ENCODE measurements at regions not wholly inside any gene's neighbourhood (a gene's known extent, or its start where the extent isn't known, plus 50 kb on each side); places are given as distances from the start of the nearest gene placed in this dataset.
"Not testable (repeated sequence)": the region's sequence is repeated elsewhere in the genome, so short reads cannot be mapped to it uniquely, and the experiment has no call there.

DNA sequence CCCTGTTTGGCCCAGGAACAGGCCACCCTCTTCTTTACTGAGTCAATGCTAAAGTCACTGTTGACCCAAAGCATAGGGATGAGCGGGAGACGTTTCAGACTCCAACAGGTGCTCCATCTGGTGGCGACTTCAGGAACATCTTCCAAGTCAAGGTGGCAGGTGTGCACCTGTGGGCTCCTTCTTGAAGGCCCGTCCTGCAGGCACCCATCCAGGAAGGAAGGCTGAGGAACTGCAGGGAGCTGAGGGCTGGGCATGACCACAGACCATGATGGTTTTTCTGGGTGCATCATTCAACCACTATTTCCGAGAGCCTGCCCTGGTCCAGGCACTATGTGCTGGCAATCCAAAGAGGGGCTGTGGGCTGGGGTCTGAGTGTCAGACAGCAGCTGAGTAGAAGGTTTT is 142.8 kb downstream of the NDUFA10 start:
- DNase-seq, result no peak

GRCh38 chr2:239881561-239882320 is 143.4 kb downstream of the NDUFA10 start:
- DNase-seq, result no peak

- no peak for DNase-seq
These were observed 144.1 kb downstream of the NDUFA10 start for GRCh38 chr2:239881031-239881471.

DNA sequence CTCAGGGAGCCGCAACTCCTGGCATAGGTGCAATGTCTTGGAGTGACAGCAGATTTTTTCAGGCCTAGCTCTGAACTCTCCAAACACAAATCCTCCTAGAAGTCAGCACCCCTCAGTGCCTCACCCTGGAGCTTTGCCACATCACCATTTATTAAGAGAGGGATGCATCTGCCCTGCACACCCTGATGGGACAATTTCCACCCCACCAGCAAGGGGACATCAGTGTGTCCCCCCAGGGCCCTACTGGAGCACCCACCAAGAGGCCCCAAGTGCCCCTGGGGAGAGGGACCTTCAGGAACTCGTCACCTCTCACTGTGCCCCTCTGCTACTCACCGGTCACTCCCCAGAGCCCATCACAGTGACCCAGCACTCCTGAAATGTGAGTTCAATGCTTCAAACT is 144.7 kb downstream of the NDUFA10 start:
- DNase-seq, result no peak

- DNase-seq, result no peak
These were observed 145.6 kb downstream of the NDUFA10 start for GRCh38 chr2:239879423-239880084.

GRCh38 chr2:239878686-239879085 is 146.5 kb downstream of the NDUFA10 start:
- no peak for DNase-seq

DNA sequence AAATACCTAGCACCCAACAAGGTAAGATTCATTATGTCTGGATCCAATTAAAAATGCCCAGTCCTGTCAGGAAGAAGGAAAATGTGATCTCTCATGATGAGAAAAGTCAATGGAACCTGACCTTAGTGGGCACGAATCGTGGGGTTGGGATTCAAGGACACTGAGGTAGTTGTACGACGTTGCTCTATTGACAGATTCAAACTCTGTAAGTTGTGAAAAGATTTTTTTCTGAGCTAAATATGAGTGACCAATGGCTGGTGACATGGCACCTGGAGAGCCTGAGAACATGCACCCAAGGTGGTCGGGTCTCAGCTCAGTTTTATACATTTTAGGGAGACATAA is 148.2 kb downstream of the NDUFA10 start:
- DNase-seq, result no peak

- DNase-seq, result no peak
These were observed 148.7 kb downstream of the NDUFA10 start for GRCh38 chr2:239876271-239876947.

- no peak for DNase-seq
These were observed 150.3 kb downstream of the NDUFA10 start for GRCh38 chr2:239874636-239875356.

GRCh38 chr2:239873656-239874635 is 151.2 kb downstream of the NDUFA10 start:
- no peak for DNase-seq

DNA sequence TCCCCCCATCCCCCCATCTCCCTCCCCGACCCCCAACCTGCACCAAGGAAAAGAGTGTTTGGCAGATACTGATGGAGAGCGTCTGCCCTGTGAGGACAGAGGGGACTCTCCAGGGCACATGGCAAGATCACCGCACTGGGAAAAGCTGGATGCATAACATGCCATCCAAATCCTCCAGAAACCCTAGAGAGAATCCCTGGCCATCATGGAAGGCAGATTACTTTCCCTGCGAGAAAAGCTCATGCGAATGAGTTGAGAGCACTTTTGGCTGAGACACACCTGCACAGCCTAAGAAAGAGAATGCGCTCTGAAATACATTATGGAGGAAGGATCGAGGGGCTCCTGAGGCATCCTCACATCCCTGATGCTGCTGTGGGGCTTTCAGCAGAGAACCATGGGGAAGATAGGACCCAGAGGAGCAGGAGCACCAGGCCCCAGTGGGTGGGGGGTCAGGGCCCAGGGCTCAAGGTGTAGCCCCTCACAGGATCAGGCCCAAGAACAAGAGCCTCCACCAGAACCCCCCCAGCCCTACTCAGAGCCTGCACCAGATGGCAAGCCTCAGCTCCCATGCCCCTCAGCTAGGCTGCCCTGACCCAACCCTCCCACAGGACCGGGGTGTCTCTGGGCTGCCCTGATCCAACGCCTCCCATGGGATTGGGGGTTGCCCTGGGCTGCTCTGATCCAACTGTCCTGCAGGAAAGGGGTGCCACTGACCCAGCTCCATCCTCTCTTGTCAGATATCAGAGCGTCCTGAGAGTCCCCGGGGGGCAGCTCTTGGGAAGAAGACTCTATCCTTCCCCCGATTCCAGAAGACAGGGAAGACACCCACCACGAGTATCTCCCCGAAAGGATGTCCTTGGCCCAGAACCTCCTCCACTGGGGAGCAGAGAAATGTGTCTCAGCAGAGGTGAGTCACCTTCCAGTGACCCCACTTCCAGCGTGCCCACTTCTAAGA is 153.4 kb downstream of the NDUFA10 start:
- DNase-seq, result no peak

GRCh38 chr2:239870863-239871262 is 154.3 kb downstream of the NDUFA10 start:
- DNase-seq, result no peak

- DNase-seq, result no peak
These were observed 154.9 kb downstream of the NDUFA10 start for GRCh38 chr2:239870276-239870675.

GRCh38 chr2:239869272-239870155 is 155.6 kb downstream of the NDUFA10 start:
- no peak for DNase-seq

DNA sequence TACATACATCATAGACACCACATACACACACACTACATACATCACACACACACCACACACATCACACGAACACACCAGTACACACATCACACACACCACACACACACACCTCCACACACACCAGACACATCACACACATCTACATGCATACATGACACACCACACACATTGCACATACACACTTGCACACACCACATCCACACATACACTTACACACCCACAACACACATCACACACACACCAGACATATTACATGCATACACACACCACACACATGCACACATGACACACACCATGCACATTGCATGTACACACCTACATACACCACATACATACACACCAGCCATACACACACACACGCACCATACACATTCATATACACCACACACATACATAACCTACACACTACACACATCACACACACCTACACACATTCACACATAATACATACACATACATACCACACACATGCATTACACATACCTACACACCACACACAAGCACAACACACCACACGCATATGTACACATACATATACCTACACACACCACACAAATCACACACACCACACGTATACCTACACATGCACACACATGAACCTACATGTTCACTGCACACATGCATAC is 156.5 kb downstream of the NDUFA10 start:
- no peak for DNase-seq

DNA sequence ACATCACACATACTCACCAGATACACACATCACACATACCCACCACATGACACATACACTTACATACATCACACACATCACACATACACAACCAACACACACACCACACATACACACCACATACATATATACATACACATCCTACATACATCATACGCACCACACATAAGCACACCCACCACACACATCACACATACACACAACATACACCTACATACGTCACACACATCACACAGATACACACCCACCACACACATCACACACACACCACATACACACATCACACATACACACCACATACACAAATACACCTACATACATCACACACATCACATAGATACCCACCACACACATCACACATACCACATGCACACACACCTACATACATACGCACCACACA is 158.4 kb downstream of the NDUFA10 start:
- no peak for DNase-seq

- no peak for DNase-seq
These were observed 158.8 kb downstream of the NDUFA10 start for GRCh38 chr2:239866350-239866749.

- not testable (repeated sequence) for DNase-seq
These were observed 159.3 kb downstream of the NDUFA10 start for GRCh38 chr2:239865856-239866255.

DNA sequence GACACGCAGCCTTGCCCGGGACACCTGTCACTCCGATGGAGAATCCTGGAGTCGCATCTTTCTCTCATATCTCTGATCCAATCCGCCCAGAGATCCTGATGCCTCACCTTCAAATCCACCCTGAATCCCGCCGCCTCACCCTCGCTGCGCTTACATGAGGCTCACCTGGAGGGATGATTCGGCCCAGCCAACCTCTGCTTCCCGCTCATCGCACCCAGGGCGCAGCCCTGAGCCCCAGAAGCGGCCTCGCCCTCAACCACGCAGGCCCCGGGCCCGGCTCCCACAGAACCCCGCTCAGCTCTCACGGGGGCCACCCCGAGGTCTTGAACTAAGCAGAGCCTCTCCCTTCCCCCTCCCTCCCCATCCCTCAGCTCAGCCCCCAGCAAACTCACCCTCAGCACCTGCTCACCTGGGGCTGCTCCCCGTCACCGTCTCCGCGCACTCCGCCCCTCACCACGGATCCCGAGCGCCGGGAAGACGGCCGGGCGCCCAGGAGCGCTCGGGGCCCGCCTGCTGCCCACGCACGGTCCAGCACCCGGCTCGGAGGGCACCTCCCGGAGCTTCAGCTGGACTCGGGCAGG is 160.0 kb downstream of the NDUFA10 start:
- DNase-seq, result no peak
